Body of pancreas (tissue), 4 donors: ENCODE measurements at regions not wholly inside any gene's neighbourhood (a gene's known extent, or its start where the extent isn't known, plus 50 kb on each side); places are given as distances from the start of the nearest gene placed in this dataset.

Experiments
- POLR2A ChIP-seq, 3 donors: fragments of 450-650 bp; IDR thresholded peaks; one replicate each; pipeline ENCODE4 v1.6.1; 2016; ENCODE audit warnings: antibody characterized with exemption in 3 of 3, mild to moderate bottlenecking in 2 of 3
- TF ChIP-seq, protein P1 (sequence below), 7 experiments: fragments of 450-650 bp in 4 of 7; fragments of 200-600 bp in 3 of 7; sonication (generic) in 3 of 7; IDR thresholded peaks; one replicate each; pipeline ENCODE4 v1.5.1; 2016 to 2019; ENCODE audit warnings: antibody characterized with exemption in 7 of 7

DNA sequence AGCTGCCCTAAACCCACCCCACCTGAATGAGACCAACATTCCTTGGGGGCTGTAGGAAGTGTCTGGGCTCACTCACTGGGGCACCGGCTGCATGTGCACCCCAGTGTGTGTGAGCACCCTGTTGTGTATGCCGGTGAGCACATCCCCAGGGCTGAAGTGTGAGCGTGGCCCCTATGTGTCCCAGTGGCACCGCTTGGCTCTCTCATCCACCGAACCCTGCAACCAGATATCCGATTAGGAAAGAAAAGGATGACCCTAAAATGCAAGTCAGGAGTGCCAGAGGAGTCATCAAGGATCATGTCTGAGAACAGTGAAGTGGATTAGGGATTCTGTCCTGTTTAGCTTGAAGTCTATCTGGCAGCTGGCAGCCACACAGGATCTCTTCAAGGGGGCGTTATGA is 84.0 kb upstream of the ALDH1L1 start:
- TF ChIP-seq, protein P1, sequence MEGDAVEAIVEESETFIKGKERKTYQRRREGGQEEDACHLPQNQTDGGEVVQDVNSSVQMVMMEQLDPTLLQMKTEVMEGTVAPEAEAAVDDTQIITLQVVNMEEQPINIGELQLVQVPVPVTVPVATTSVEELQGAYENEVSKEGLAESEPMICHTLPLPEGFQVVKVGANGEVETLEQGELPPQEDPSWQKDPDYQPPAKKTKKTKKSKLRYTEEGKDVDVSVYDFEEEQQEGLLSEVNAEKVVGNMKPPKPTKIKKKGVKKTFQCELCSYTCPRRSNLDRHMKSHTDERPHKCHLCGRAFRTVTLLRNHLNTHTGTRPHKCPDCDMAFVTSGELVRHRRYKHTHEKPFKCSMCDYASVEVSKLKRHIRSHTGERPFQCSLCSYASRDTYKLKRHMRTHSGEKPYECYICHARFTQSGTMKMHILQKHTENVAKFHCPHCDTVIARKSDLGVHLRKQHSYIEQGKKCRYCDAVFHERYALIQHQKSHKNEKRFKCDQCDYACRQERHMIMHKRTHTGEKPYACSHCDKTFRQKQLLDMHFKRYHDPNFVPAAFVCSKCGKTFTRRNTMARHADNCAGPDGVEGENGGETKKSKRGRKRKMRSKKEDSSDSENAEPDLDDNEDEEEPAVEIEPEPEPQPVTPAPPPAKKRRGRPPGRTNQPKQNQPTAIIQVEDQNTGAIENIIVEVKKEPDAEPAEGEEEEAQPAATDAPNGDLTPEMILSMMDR (IDR thresholded peaks at IDR 0.05) = no peak
- TF ChIP-seq POLR2A (IDR thresholded peaks at IDR 0.05) = no peak
